ENCODE measurements at regions not wholly inside any gene's neighbourhood (a gene's known extent, or its start where the extent isn't known, plus 50 kb on each side); places are given as distances from the start of the nearest gene placed in this dataset.

- no peak for DNase-seq (ENCODE audit: extremely low read depth, low read depth)
- no peak for TF ChIP-seq CTCF (IDR thresholded peaks at IDR 0.05; ENCODE audit: low read depth, low read length)
Observed at GRCh38 chr4:159460371-159460770, 357.5 kb downstream of the RAPGEF2 start.

- DNase-seq (ENCODE audit: extremely low read depth, low read depth) = no peak
- no peak for TF ChIP-seq CTCF (IDR thresholded peaks at IDR 0.05; ENCODE audit: low read depth, low read length)
Observed at GRCh38 chr4:159463235-159463634, 360.4 kb downstream of the RAPGEF2 start.

DNA sequence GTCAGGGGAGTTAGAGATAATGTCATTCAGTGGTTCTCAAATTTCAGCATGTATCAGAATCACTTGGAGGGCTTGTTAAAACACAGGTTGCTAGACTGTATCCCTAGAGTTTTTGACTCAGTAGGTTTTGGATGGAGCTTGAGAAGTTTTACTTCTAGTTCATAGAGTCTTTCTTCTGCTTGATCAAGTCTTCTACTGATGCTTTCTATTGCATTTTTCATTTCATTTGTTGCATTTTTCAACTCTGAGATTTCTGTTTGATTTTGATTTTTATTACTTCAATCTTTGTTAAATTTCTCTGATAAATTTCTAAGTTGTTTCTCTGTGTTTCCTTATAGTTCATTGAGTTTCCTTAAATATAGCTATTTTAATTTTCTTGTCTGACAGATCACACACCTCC is 361.4 kb downstream of the RAPGEF2 start:
- TF ChIP-seq CTCF (IDR thresholded peaks at IDR 0.05; ENCODE audit: low read depth, low read length) = no peak
- DNase-seq (ENCODE audit: extremely low read depth, low read depth) = no peak

DNA sequence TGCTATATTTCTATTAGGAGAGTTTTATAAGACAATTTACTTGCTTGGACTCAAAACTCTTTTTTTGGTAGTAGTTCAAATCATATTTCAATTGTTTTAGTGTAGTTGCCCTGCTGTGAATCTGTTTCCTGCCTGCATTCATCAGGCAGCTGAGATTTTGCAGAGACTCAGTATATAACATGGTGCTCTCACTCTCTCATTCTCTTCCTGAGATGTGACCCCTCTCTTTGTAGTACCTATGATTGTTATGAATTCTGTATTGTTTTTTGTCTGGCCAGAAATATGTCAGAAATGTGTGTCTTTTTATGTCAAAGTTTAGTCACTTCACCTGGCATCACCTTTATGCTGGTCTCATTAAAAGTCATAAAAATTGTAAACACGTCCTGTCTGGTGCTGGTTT is 374.0 kb downstream of the RAPGEF2 start:
- no peak for TF ChIP-seq CTCF (IDR thresholded peaks at IDR 0.05; ENCODE audit: low read depth, low read length)
- no peak for DNase-seq (ENCODE audit: extremely low read depth, low read depth)

DNA sequence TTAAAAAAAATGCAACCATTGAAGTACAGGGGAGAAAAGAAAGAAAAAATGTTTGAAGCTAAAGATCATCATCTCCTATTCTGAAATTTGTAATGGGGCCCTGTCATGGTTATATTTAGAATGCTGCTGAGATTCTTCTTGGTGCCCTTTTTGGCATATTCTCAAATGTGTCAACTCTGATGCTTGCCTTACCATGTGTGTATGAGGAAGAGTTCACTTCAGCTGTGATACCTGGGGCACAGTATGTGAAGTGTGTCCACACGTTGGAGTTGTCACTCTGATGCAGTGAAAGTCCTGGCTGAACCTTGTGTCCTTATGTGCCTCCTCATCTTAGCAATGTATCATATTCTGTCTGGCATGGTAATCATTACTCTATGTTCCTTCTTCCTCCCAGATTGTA is 377.9 kb downstream of the RAPGEF2 start:
- DNase-seq (ENCODE audit: extremely low read depth, low read depth) = no peak
- no peak for TF ChIP-seq CTCF (IDR thresholded peaks at IDR 0.05; ENCODE audit: low read depth, low read length)

- TF ChIP-seq CTCF (IDR thresholded peaks at IDR 0.05; ENCODE audit: low read depth, low read length) = no peak
- no peak for DNase-seq (ENCODE audit: extremely low read depth, low read depth)
Observed at GRCh38 chr4:159481936-159482335, 379.1 kb downstream of the RAPGEF2 start.

DNA sequence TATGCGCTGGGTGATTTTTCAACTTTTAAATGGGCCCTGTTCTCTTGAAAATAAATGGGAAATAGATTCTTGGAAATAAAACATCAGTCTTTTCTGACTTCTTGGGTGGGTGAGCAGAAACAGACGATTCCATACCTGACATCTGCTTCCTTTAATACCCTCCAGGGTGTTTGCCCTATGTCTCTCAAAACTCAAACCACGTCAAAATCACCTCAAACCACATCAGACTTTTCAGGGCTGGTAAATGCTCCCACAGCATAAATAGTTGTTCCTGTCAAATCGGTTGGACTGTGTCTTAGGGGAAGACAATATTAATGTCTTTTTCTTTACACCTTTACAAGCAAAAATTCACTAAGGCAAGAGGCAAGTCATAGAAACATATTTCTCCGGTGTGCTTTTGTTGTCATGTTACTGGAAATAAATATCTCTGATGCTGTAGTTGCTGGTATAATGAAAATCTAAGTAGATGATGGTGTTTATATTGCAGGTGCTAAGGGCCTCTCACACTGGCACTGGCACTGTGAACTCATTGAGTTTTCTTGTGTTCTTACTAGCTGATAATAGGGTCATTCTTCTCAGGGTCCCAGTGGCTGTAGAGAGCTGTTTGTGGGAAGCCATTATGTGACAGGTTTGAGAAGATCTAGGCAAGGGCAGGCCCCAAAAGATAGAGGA is 380.4 kb downstream of the RAPGEF2 start:
- TF ChIP-seq CTCF (IDR thresholded peaks at IDR 0.05; ENCODE audit: low read depth, low read length) = no peak
- DNase-seq (ENCODE audit: extremely low read depth, low read depth) = no peak

Data from AG09319 (cell line).